OCI-LY3 (cell line): ENCODE measurements at regions not wholly inside any gene's neighbourhood (a gene's known extent, or its start where the extent isn't known, plus 50 kb on each side); places are given as distances from the start of the nearest gene placed in this dataset.

ENCODE experiments used
- CTCF ChIP-seq: fragments of 200-600, 300-600 bp; sonication (generic); IDR thresholded peaks from 2 replicates; pipeline ENCODE4 v1.5.1; 2014; ENCODE audit warnings: antibody characterized with exemption, low read length, low read depth
- EZH2phosphoT487 ChIP-seq: fragments of 200-600 bp; shearing (Covaris generic); IDR thresholded peaks from 2 replicates; pipeline ENCODE4 v1.6.1; 2018; ENCODE audit warnings: antibody characterized with exemption, mixed run types, low read depth

GRCh38 chr5:38758774-38759600, 86.8 kb upstream of the OSMR start:
- TF ChIP-seq CTCF = no peak
- TF ChIP-seq EZH2phosphoT487 = no peak
